A673 (cell line): ENCODE measurements at regions not wholly inside any gene's neighbourhood (a gene's known extent, or its start where the extent isn't known, plus 50 kb on each side); places are given as distances from the start of the nearest gene placed in this dataset.

Experiments
- BruUV-seq: library from RNA; stranded (reverse); fragments of 400-500 nt; replicated peaks from 2 replicates; lab custom pipeline; 2021; lab: Mats Ljungman, UMichigan
- CTCF ChIA-PET: fragments of 300-600 bp; sonication (Branson Sonifier 250); formaldehyde crosslinking; loops from one replicate; lab custom pipeline; 2022; ENCODE audit warnings: antibody characterized with exemption; lab: Charles Lee
- POLR2A ChIA-PET: fragments of 300-600 bp; sonication (Branson Sonifier 250); formaldehyde crosslinking; loops from one replicate; lab custom pipeline; 2022; ENCODE audit warnings: antibody characterized with exemption; ENCODE audit not compliant: low non-redundant PET; lab: Charles Lee
- DNase-seq: peaks from one replicate; pipeline ENCODE4 v3.0.0-alpha.2; 2015; ENCODE audit warnings: low spot score
- H3K27ac ChIP-seq: fragments of 200-600 bp; sonication (generic); 2 replicates; pipeline ENCODE4 v1.5.1; 2016; ENCODE audit warnings: mixed run types, low read depth, mild to moderate bottlenecking, mixed read lengths, antibody characterized with exemption, low read length; ENCODE audit not compliant: poor library complexity, severe bottlenecking
- H3K27me3 ChIP-seq: fragments of 200-600 bp; sonication (generic); replicated peaks from 2 replicates; pipeline ENCODE4 v1.6.1; 2017; ENCODE audit warnings: mixed run types, low read depth, mild to moderate bottlenecking, mixed read lengths, antibody characterized with exemption, low read length; ENCODE audit not compliant: insufficient read depth, poor library complexity
- H3K36me3 ChIP-seq: fragments of 200-600 bp; sonication (generic); 2 replicates; pipeline ENCODE4 v1.6.1; 2016; ENCODE audit warnings: mixed run types, mild to moderate bottlenecking, mixed read lengths, antibody characterized with exemption, low read length; ENCODE audit not compliant: insufficient read depth, poor library complexity, severe bottlenecking
- H3K4me1 ChIP-seq: fragments of 200-600 bp; sonication (generic); 2 replicates; pipeline ENCODE4 v1.6.1; 2017; ENCODE audit warnings: mixed run types, mild to moderate bottlenecking, mixed read lengths, antibody characterized with exemption, low read length; ENCODE audit not compliant: insufficient read depth, poor library complexity, severe bottlenecking
- H3K4me3 ChIP-seq: fragments of 200-600 bp; sonication (generic); 2 replicates; pipeline ENCODE4 v1.5.1; 2016; ENCODE audit warnings: low read depth, mixed run types, mild to moderate bottlenecking, mixed read lengths, low read length; ENCODE audit not compliant: poor library complexity, severe bottlenecking
- H3K9me3 ChIP-seq: fragments of 200-600 bp; sonication (generic); 2 replicates; pipeline ENCODE4 v1.6.1; 2016; ENCODE audit warnings: mixed run types, low read depth, mild to moderate bottlenecking, mixed read lengths, antibody characterized with exemption, low read length; ENCODE audit not compliant: poor library complexity, severe bottlenecking
- EZH2 ChIP-seq: fragments of 200-600 bp; sonication (generic); IDR thresholded peaks from 2 replicates; pipeline ENCODE4 v1.6.1; 2017; ENCODE audit warnings: borderline replicate concordance, low read depth, mild to moderate bottlenecking, mixed read lengths, antibody characterized with exemption, low read length; ENCODE audit not compliant: poor library complexity, severe bottlenecking
- intact Hi-C: fragments of 100-400 bp; cut with micrococcal nuclease; formaldehyde crosslinking; loops from one replicate; pipeline ENCODE4 v1.10.0; 2022; ENCODE audit not compliant: unreplicated experiment
- TF ChIP-seq, protein P1 (sequence below): fragments of 300-800, 200-600 bp; sonication (generic); conservative IDR thresholded peaks from 2 replicates; pipeline ENCODE4 v1.5.1; 2017; ENCODE audit warnings: low read depth, mild to moderate bottlenecking, antibody characterized with exemption, low read length, moderate library complexity, mixed read lengths

DNA sequence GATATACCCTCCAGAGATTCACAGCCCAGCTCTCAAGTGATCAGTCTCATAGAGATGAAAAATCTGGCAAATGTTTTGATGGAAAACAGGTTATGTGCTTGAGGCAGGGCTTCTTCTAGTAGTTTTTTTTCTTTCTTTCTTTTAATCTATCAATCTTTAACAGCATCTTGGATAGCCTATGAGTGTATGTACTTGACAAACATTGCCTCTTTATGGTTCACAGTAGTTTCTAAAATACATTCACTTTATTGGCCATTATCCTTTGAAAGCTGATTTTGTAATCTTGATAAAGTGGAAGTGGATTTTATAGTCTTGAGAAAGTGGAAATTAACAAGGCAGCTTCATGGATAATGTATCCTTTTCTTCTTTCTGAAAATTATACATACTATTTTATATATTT lies 51.4 kb upstream of the IL1R1 start:
- Histone ChIP-seq H3K4me3 (no peak overlapping the region), H3K27ac (no peak overlapping the region), H3K9me3 (no peaks in the 10 kb centered on the region), H3K4me1 (no peaks in the 10 kb centered on the region), H3K27me3 (no peaks in the 10 kb centered on the region), H3K36me3 (no peaks in the 10 kb centered on the region)
- ChIA-PET POLR2A (no interaction called here), CTCF (no interaction called here)
- no TSS peak for BruUV-seq
- intact Hi-C loops: no loop called here
- no peak for TF ChIP-seq EZH2
- TF ChIP-seq, protein P1, sequence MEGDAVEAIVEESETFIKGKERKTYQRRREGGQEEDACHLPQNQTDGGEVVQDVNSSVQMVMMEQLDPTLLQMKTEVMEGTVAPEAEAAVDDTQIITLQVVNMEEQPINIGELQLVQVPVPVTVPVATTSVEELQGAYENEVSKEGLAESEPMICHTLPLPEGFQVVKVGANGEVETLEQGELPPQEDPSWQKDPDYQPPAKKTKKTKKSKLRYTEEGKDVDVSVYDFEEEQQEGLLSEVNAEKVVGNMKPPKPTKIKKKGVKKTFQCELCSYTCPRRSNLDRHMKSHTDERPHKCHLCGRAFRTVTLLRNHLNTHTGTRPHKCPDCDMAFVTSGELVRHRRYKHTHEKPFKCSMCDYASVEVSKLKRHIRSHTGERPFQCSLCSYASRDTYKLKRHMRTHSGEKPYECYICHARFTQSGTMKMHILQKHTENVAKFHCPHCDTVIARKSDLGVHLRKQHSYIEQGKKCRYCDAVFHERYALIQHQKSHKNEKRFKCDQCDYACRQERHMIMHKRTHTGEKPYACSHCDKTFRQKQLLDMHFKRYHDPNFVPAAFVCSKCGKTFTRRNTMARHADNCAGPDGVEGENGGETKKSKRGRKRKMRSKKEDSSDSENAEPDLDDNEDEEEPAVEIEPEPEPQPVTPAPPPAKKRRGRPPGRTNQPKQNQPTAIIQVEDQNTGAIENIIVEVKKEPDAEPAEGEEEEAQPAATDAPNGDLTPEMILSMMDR: no peak
- no peak for DNase-seq

DNA sequence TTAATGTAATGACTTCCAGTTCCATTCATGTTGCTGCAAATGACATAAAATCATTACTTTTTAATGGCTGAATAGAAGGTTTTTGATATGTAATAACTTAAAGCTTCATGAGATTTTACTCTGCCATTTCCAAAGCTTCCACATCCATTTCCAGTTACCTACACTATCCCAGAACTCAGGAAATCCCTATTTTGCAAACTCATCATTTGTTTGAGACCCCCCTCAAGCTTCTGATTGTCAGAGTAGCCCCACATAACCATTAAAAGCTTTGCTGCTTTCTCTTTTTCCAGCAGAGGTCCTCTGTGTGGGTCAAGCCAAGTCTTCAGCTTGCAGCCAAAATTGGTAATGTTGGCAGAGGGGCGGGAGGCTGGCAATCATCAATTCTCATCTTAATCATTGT lies 50.6 kb upstream of the IL1R1 start:
- no peaks in the 10 kb centered on the region for H3K4me1 ChIP-seq
- ChIA-PET POLR2A (no interaction called here), CTCF (no interaction called here)
- intact Hi-C loops: no loop called here
- no peak for DNase-seq
- H3K4me3 ChIP-seq: no peak overlapping the region
- H3K27ac ChIP-seq: no peak overlapping the region
- no peaks in the 10 kb centered on the region for H3K9me3 ChIP-seq
- no peak for TF ChIP-seq EZH2
- TF ChIP-seq, protein P1: no peak
- H3K27me3 ChIP-seq: no peaks in the 10 kb centered on the region
- no TSS peak for BruUV-seq
- no peaks in the 10 kb centered on the region for H3K36me3 ChIP-seq

DNA sequence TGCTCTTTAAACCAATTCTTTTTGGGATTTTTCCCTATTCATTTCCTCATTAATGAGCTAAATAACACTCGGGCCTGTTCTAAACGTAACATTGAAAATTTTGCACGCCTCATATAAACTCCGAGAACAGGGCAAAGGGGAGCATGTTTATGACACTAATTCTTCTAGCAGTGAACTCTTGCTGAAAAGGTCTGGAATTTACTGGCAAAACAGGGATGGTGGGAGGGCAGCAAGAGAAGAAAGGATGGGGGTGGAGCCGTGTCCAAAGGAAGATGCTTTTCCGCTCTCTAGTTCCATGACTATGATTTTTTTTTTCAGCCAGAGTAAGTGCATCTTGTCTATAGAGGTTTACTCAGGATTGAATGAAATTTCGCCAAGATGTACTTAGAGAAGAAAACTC lies 50.0 kb upstream of the IL1R1 start:
- intact Hi-C loops: no loop called here
- Histone ChIP-seq H3K36me3 (no peaks in the 10 kb centered on the region), H3K27ac (no peak overlapping the region), H3K4me1 (no peaks in the 10 kb centered on the region), H3K27me3 (no peaks in the 10 kb centered on the region), H3K9me3 (no peaks in the 10 kb centered on the region), H3K4me3 (no peak overlapping the region)
- ChIA-PET POLR2A (no interaction called here), CTCF (no interaction called here)
- no peak for TF ChIP-seq EZH2
- TF ChIP-seq, protein P1: no peak
- no TSS peak for BruUV-seq
- DNase-seq: no peak
